Right atrium auricular region (tissue), 2 donors: ENCODE measurements at regions not wholly inside any gene's neighbourhood (a gene's known extent, or its start where the extent isn't known, plus 50 kb on each side); places are given as distances from the start of the nearest gene placed in this dataset.

Experiments
- DNase-seq: peaks from one replicate; pipeline ENCODE4 v3.0.0-alpha.2; 2019; ENCODE audit warnings: low spot score
- H3K27ac ChIP-seq, 2 donors: fragments of 200-600 bp; sonication (generic); 1 replicate in 1 of 2; 2 replicates in 1 of 2; pipeline ENCODE4 v1.5.1; 2016 to 2019
- H3K27me3 ChIP-seq, 2 donors: fragments of 200-600 bp; sonication (generic); one replicate each; pipeline versions ENCODE4 v1.5.1 to v1.6.0; 2017 to 2019
- H3K36me3 ChIP-seq: fragments of 200-600 bp; sonication (generic); one replicate; pipeline ENCODE4 v1.5.1; 2016
- H3K4me1 ChIP-seq, 2 donors: fragments of 200-600 bp; sonication (generic); one replicate each; pipeline versions ENCODE4 v1.5.1 to v1.6.0; 2017 to 2019
- H3K4me3 ChIP-seq, 2 donors: fragments of 200-600 bp; sonication (generic); 1 replicate in 1 of 2; 2 replicates in 1 of 2; pipeline ENCODE4 v1.5.1; 2017 to 2019; ENCODE audit warnings: mild to moderate bottlenecking in 1 of 2, moderate library complexity in 1 of 2
- H3K9me3 ChIP-seq, 2 donors: fragments of 200-600 bp; sonication (generic); one replicate each; pipeline ENCODE4 v1.5.1; 2019
- CTCF ChIP-seq, 2 donors: fragments of 200-600 bp; sonication (generic); IDR thresholded peaks; one replicate each; pipeline ENCODE4 v1.5.1; 2019; ENCODE audit warnings: antibody characterized with exemption in 2 of 2

- Histone ChIP-seq H3K4me3 (no peak overlapping the region), H3K27me3 (no peaks in the 10 kb centered on the region), H3K9me3 (no peaks in the 10 kb centered on the region), H3K27ac (no peak overlapping the region), H3K4me1 (no peaks in the 10 kb centered on the region), H3K36me3 (no peaks in the 10 kb centered on the region)
- no peak for TF ChIP-seq CTCF (IDR thresholded peaks at IDR 0.05)
- DNase-seq, result no peak
Observed at GRCh38 chr16:47973552-47973951, 182.2 kb downstream of the ABCC12 start.

GRCh38 chr16:47972246-47972985, 183.4 kb downstream of the ABCC12 start:
- no peaks in the 10 kb centered on the region for H3K9me3 ChIP-seq
- no peaks in the 10 kb centered on the region for H3K36me3 ChIP-seq
- H3K27ac ChIP-seq, result no peak overlapping the region
- no peak for TF ChIP-seq CTCF (IDR thresholded peaks at IDR 0.05)
- no peak for DNase-seq
- no peaks in the 10 kb centered on the region for H3K4me1 ChIP-seq
- H3K27me3 ChIP-seq, result no peaks in the 10 kb centered on the region
- no peak overlapping the region for H3K4me3 ChIP-seq

GRCh38 chr16:47971225-47971624, 184.6 kb downstream of the ABCC12 start:
- no peaks in the 10 kb centered on the region for H3K36me3 ChIP-seq
- H3K27ac ChIP-seq, result no peak overlapping the region
- H3K9me3 ChIP-seq, result no peaks in the 10 kb centered on the region
- H3K4me1 ChIP-seq, result no peaks in the 10 kb centered on the region
- no peak overlapping the region for H3K4me3 ChIP-seq
- no peaks in the 10 kb centered on the region for H3K27me3 ChIP-seq
- no peak for DNase-seq
- no peak for TF ChIP-seq CTCF (IDR thresholded peaks at IDR 0.05)

- no peak for DNase-seq
- TF ChIP-seq CTCF (IDR thresholded peaks at IDR 0.05), result no peak
- H3K4me1 ChIP-seq, result no peaks in the 10 kb centered on the region
- no peaks in the 10 kb centered on the region for H3K27me3 ChIP-seq
- no peak overlapping the region for H3K4me3 ChIP-seq
- H3K27ac ChIP-seq, result no peak overlapping the region
- H3K9me3 ChIP-seq, result no peaks in the 10 kb centered on the region
- H3K36me3 ChIP-seq, result no peaks in the 10 kb centered on the region
Observed at GRCh38 chr16:47970291-47970931, 185.4 kb downstream of the ABCC12 start.

- no peaks in the 10 kb centered on the region for H3K4me1 ChIP-seq
- H3K27ac ChIP-seq, result no peak overlapping the region
- no peaks in the 10 kb centered on the region for H3K27me3 ChIP-seq
- no peak for TF ChIP-seq CTCF (IDR thresholded peaks at IDR 0.05)
- H3K9me3 ChIP-seq, result no peaks in the 10 kb centered on the region
- H3K4me3 ChIP-seq, result no peak overlapping the region
- DNase-seq, result no peak
- H3K36me3 ChIP-seq, result no peaks in the 10 kb centered on the region
Observed at GRCh38 chr16:47967374-47967773, 188.4 kb downstream of the ABCC12 start.
